K562 (cell line): ENCODE measurements at regions not wholly inside any gene's neighbourhood (a gene's known extent, or its start where the extent isn't known, plus 50 kb on each side); places are given as distances from the start of the nearest gene placed in this dataset.

Source experiments
- AFF1 ChIP-seq, 2 experiments: fragments of 450-650 bp; IDR thresholded peaks; 2 replicates each; pipeline ENCODE4 v1.6.1; 2018; ENCODE audit warnings: mild to moderate bottlenecking in 2 of 2, low read depth in 1 of 2; ENCODE audit not compliant: partially characterized antibody in 2 of 2
- HCFC1 ChIP-seq: IDR thresholded peaks from 2 replicates; pipeline ENCODE4 v1.6.1; 2012; ENCODE audit warnings: low read depth, low read length, improper control_type of control experiment
- KLF1 ChIP-seq: fragments of 450-650 bp; IDR thresholded peaks from 2 replicates; pipeline ENCODE4 v1.6.1; 2016; ENCODE audit warnings: missing genetic modification characterization, missing compliant biosample characterization
- MECOM ChIP-seq: fragments of 250-450 bp; sonication (Bioruptor Pico); IDR thresholded peaks from 2 replicates; pipeline ENCODE4 v1.8.0; 2022; ENCODE audit warnings: inconsistent platforms
- NCOA4 ChIP-seq: fragments of 450-650 bp; IDR thresholded peaks from 2 replicates; pipeline ENCODE4 v1.6.1; 2018; ENCODE audit warnings: mild to moderate bottlenecking; ENCODE audit not compliant: partially characterized antibody
- OTX1 ChIP-seq: fragments of 450-650 bp; formaldehyde crosslinking; IDR thresholded peaks from 2 replicates; pipeline ENCODE4 v1.4.0; 2022; ENCODE audit warnings: mild to moderate bottlenecking
- RAD51 ChIP-seq: fragments of 450-650 bp; IDR thresholded peaks from 2 replicates; pipeline ENCODE4 v1.7.1; 2016; ENCODE audit warnings: low read depth, mild to moderate bottlenecking, borderline replicate concordance
- SIX5 ChIP-seq, 2 experiments: IDR thresholded peaks; 2 replicates each; pipeline ENCODE4 v1.6.1; 2011; ENCODE audit warnings: low read length in 2 of 2, borderline replicate concordance in 1 of 2, low read depth in 1 of 2, mild to moderate bottlenecking in 1 of 2, moderate library complexity in 1 of 2; ENCODE audit not compliant: insufficient read depth in 1 of 2
- SNIP1 ChIP-seq: fragments of 450-650 bp; IDR thresholded peaks from 2 replicates; pipeline ENCODE4 v1.7.1; 2017; ENCODE audit warnings: low read depth, mild to moderate bottlenecking
- THRB ChIP-seq: fragments of 450-650 bp; formaldehyde crosslinking; conservative IDR thresholded peaks from 2 replicates; pipeline ENCODE4 v1.4.0; 2022; ENCODE audit warnings: mild to moderate bottlenecking, missing genetic modification characterization
- USF1 ChIP-seq: sonication (generic); formaldehyde crosslinking; IDR thresholded peaks from 2 replicates; pipeline ENCODE4 v1.9.0; 2022; ENCODE audit warnings: mild to moderate bottlenecking, missing genetic modification reagents
- ZHX1 ChIP-seq: fragments of 150-350 bp; conservative IDR thresholded peaks from 2 replicates; pipeline ENCODE4 v1.6.1; 2014; ENCODE audit warnings: low read length
- TF ChIP-seq, protein P1 (sequence below): fragments of 250-450 bp; sonication (Bioruptor Pico); IDR thresholded peaks from 2 replicates; pipeline ENCODE4 v1.8.0; 2021; ENCODE audit warnings: moderate library complexity, mild to moderate bottlenecking, inconsistent platforms

DNA sequence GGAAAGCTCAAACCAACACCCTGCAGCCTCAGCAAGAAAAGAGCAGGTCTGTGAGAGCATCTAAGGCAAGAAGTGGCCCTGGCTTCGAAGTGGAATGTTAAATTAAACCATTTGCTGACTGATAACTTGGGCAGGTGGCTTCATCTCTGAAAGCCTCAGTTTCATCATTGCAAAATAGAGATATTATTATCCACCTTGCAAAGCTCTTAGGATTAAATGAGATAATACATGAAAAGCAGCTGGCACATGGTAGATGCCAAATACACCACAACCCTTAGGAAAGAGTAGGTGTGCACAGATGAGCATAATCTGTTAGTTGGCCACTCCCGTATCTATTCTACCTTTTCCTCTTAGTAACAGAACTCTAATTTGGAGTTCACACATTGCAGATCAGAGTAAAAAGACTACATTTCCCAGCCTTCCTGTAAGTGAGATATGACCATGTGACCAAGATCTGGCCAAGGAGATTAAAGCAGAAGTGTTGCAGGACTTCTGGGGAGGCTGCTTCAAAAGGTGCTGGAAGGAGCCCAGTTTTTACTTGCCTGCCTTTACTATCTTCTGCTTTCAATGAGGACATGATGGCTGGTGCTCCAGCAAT lies 288.7 kb downstream of the SOX9 start (continued):
- TF ChIP-seq HCFC1 (peak; percentile 72), SNIP1 (no peak), RAD51 (peak; percentile 52; the same call in 1 of the 2 replicates), NCOA4 (no peak), THRB (no peak), ZHX1 (no peak), SIX5 (IDR thresholded peaks at IDR 0.05; ENCODE audit: borderline replicate concordance in 1 of 2, insufficient read depth in 1 of 2, low read depth in 1 of 2, low read length in 2 of 2) (peak; percentile 37 to 51; a peak in 3 of 4 replicates), AFF1 (IDR thresholded peaks at IDR 0.05; ENCODE audit: low read depth in 1 of 2, partially characterized antibody in 2 of 2) (peak in 1 of 2 experiments; percentile 67), MECOM (no peak), KLF1 (tag) (no peak), OTX1 (no peak), USF1 (CRISPR knock-in tag) (peak; percentile 36; the same call in 1 of the 2 replicates)
- TF ChIP-seq, protein P1, sequence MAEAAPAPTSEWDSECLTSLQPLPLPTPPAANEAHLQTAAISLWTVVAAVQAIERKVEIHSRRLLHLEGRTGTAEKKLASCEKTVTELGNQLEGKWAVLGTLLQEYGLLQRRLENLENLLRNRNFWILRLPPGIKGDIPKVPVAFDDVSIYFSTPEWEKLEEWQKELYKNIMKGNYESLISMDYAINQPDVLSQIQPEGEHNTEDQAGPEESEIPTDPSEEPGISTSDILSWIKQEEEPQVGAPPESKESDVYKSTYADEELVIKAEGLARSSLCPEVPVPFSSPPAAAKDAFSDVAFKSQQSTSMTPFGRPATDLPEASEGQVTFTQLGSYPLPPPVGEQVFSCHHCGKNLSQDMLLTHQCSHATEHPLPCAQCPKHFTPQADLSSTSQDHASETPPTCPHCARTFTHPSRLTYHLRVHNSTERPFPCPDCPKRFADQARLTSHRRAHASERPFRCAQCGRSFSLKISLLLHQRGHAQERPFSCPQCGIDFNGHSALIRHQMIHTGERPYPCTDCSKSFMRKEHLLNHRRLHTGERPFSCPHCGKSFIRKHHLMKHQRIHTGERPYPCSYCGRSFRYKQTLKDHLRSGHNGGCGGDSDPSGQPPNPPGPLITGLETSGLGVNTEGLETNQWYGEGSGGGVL (CRISPR knock-in tag): no peak
